ENCODE measurements at regions not wholly inside any gene's neighbourhood (a gene's known extent, or its start where the extent isn't known, plus 50 kb on each side); places are given as distances from the start of the nearest gene placed in this dataset.

DNA sequence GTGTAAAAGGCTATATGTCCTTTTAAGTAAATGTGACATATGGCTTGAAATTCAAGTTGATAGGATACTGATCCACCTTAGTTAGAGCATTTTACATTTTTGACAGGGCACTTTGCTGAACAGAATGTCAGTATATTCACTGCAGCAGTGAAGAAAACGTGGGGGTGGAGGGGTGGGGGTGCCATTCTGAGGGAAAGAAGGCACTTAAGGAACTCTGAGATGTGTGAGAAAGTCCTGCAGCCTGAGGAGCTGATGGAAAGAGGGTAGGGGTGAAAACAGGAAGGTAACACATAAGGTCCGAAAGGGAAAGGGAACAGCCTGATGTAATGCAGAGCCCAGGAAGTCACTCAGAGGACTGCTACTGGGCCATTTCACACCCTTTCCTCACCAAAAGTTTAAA is 265.5 kb upstream of the GRIP1 start:
- H2AFZ ChIP-seq (ENCODE audit: control insufficient read depth, low read length), result no peak overlapping the region
- H3K4me3 ChIP-seq (ENCODE audit: control insufficient read depth in 2 of 3, extremely low read depth in 1 of 3, insufficient read depth in 2 of 3, low read depth in 1 of 3, low read length in 3 of 3), result no peak overlapping the region
- H3K79me2 ChIP-seq (ENCODE audit: control insufficient read depth, insufficient read depth, low read length), result no peaks in the 10 kb centered on the region
- H3K36me3 ChIP-seq (ENCODE audit: control insufficient read depth in 2 of 2, extremely low read depth in 1 of 2, insufficient read depth in 2 of 2, low read length in 2 of 2), result no peaks in the 10 kb centered on the region
- peak overlapping the region; percentile 1 for H3K4me2 ChIP-seq (ENCODE audit: control insufficient read depth, extremely low read depth, insufficient read depth, low read depth, low read length)
- TF ChIP-seq, protein P1, sequence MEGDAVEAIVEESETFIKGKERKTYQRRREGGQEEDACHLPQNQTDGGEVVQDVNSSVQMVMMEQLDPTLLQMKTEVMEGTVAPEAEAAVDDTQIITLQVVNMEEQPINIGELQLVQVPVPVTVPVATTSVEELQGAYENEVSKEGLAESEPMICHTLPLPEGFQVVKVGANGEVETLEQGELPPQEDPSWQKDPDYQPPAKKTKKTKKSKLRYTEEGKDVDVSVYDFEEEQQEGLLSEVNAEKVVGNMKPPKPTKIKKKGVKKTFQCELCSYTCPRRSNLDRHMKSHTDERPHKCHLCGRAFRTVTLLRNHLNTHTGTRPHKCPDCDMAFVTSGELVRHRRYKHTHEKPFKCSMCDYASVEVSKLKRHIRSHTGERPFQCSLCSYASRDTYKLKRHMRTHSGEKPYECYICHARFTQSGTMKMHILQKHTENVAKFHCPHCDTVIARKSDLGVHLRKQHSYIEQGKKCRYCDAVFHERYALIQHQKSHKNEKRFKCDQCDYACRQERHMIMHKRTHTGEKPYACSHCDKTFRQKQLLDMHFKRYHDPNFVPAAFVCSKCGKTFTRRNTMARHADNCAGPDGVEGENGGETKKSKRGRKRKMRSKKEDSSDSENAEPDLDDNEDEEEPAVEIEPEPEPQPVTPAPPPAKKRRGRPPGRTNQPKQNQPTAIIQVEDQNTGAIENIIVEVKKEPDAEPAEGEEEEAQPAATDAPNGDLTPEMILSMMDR (optimal IDR thresholded peaks at IDR 0.05 in 1 of 3, IDR thresholded peaks at IDR 0.05 in 1 of 3, conservative IDR thresholded peaks at IDR 0.05 in 1 of 3; ENCODE audit: extremely low read depth in 1 of 3, insufficient read depth in 2 of 3, low read length in 3 of 3), result no peak
- no peak for TF ChIP-seq EZH2 (IDR thresholded peaks at IDR 0.05; ENCODE audit: low read length)
- H3K9ac ChIP-seq (ENCODE audit: control insufficient read depth, extremely low read depth, insufficient read depth, low read length), result no peak overlapping the region
- no peak for DNase-seq (ENCODE audit: low read depth, low spot score)
- H3K9me1 ChIP-seq (ENCODE audit: control insufficient read depth, extremely low read depth, insufficient read depth, low read length), result no peaks in the 10 kb centered on the region
- no peaks in the 10 kb centered on the region for H3K4me1 ChIP-seq (ENCODE audit: control insufficient read depth, extremely low read depth, insufficient read depth, low read length)
- dilution Hi-C loops (cut with MboI; ENCODE audit: extremely low pct_ligation_motif_present, low sequenced_read_pairs), result no loop called here
- no peaks in the 10 kb centered on the region for H4K20me1 ChIP-seq (ENCODE audit: control insufficient read depth, extremely low read depth, insufficient read depth, low read length)
- H3K27me3 ChIP-seq (ENCODE audit: control insufficient read depth, extremely low read depth, insufficient read depth, low read length), result no peaks in the 10 kb centered on the region
- FAIRE-seq, result no peak
- H3K9me3 ChIP-seq (ENCODE audit: control insufficient read depth, low read depth, low read length), result no peaks in the 10 kb centered on the region
- H3K27ac ChIP-seq (ENCODE audit: control insufficient read depth, insufficient read depth, low read length), result no peak overlapping the region

DNA sequence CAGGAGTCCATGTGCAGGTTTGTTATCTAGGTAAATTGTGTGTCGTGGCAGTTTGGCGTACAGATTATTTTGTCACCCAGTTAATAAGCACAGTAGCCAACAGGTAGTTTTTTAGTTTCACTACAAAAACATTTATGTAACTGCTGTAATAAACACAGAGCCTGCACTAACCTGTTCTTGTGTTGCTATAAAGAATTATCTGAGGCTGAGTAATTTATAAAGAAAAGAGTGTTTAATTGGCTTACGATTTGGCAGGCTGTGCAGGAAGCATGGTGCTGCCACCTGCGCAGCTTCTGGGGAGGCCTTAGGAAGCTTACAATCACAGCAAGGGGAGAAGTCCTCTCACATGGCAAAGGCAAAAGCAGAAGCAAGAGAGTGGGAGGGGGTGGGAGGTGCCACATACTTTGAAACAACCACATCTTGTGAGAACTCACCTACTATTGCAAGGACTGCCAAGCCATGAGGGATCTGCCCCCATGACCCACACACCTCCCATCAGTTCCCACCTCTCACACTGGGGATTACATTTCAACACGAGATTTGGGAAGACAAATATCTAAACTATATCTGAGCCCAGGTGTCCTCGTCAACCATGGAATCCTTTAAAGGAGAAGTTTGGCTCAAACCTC is 266.4 kb upstream of the GRIP1 start:
- Histone ChIP-seq H3K36me3 (ENCODE audit: control insufficient read depth in 2 of 2, extremely low read depth in 1 of 2, insufficient read depth in 2 of 2, low read length in 2 of 2) (no peaks in the 10 kb centered on the region), H2AFZ (ENCODE audit: control insufficient read depth, low read length) (no peak overlapping the region), H3K9ac (ENCODE audit: control insufficient read depth, extremely low read depth, insufficient read depth, low read length) (no peak overlapping the region), H3K27me3 (ENCODE audit: control insufficient read depth, extremely low read depth, insufficient read depth, low read length) (no peaks in the 10 kb centered on the region), H3K79me2 (ENCODE audit: control insufficient read depth, insufficient read depth, low read length) (no peaks in the 10 kb centered on the region), H3K4me3 (ENCODE audit: control insufficient read depth in 2 of 3, extremely low read depth in 1 of 3, insufficient read depth in 2 of 3, low read depth in 1 of 3, low read length in 3 of 3) (no peak overlapping the region), H3K9me1 (ENCODE audit: control insufficient read depth, extremely low read depth, insufficient read depth, low read length) (no peaks in the 10 kb centered on the region), H3K9me3 (ENCODE audit: control insufficient read depth, low read depth, low read length) (no peaks in the 10 kb centered on the region), H3K4me2 (ENCODE audit: control insufficient read depth, extremely low read depth, insufficient read depth, low read depth, low read length) (peak overlapping the region; percentile 1), H4K20me1 (ENCODE audit: control insufficient read depth, extremely low read depth, insufficient read depth, low read length) (no peaks in the 10 kb centered on the region), H3K4me1 (ENCODE audit: control insufficient read depth, extremely low read depth, insufficient read depth, low read length) (no peaks in the 10 kb centered on the region), H3K27ac (ENCODE audit: control insufficient read depth, insufficient read depth, low read length) (no peak overlapping the region)
- FAIRE-seq (peak; percentile 23), DNase-seq (ENCODE audit: low read depth, low spot score) (no peak)
- TF ChIP-seq EZH2 (IDR thresholded peaks at IDR 0.05; ENCODE audit: low read length), result no peak
- TF ChIP-seq, protein P1 (optimal IDR thresholded peaks at IDR 0.05 in 1 of 3, IDR thresholded peaks at IDR 0.05 in 1 of 3, conservative IDR thresholded peaks at IDR 0.05 in 1 of 3; ENCODE audit: extremely low read depth in 1 of 3, insufficient read depth in 2 of 3, low read length in 3 of 3), result no peak
- dilution Hi-C loops (cut with MboI; ENCODE audit: extremely low pct_ligation_motif_present, low sequenced_read_pairs), result no loop called here

Measured in keratinocyte (primary cell).